GM12892 (cell line): ENCODE measurements at regions not wholly inside any gene's neighbourhood (a gene's known extent, or its start where the extent isn't known, plus 50 kb on each side); places are given as distances from the start of the nearest gene placed in this dataset.

Source experiments
- POLR2AphosphoS5 ChIP-seq: IDR thresholded peaks from 2 replicates; pipeline ENCODE4 v1.6.1; 2011; ENCODE audit warnings: low read depth, low read length, control low read depth
- TAF1 ChIP-seq: IDR thresholded peaks from 2 replicates; pipeline ENCODE4 v1.6.1; 2011; ENCODE audit warnings: low read depth, mild to moderate bottlenecking, control low read depth, low read length, borderline replicate concordance

- no peak for TF ChIP-seq TAF1
- TF ChIP-seq POLR2AphosphoS5: no peak
Observed at GRCh38 chr5:92976156-92976555, 604.9 kb downstream of the NR2F1-AS1 start.
